ENCODE measurements at regions not wholly inside any gene's neighbourhood (a gene's known extent, or its start where the extent isn't known, plus 50 kb on each side); places are given as distances from the start of the nearest gene placed in this dataset.

DNA sequence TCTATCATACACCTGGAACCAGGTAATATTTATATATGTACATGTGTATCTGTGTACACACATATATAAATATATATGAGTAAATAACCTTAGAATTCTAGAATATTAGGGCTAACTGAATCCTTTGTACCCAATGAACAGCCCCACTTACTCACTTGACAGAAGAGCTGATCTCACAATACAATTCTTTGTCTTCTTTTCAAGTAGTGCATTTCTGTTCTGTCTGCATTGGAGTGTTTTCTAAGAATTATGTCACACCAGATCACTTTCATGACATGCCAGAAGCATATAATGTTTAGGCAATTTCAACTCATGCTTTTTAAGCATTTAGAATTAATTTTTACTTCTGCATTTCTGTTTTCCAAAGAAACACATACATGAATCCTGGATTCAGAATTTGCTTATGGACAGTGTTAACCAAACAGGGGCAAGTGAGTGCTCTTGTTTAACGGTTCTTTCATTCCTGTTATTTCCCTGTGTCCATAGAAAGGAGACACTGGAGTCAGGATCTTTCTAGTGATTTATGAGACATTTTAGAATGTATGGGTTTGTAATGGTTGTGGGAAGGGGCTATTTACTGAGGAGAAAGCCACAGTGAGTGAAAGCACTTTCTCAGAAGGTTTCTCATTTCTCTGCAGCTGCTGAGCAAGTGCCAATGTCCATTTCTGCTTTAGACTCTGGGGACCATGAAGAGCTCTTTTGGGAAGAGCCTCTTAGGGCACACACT lies 123.2 kb downstream of the RMI1 start:
- TF ChIP-seq, protein P1, sequence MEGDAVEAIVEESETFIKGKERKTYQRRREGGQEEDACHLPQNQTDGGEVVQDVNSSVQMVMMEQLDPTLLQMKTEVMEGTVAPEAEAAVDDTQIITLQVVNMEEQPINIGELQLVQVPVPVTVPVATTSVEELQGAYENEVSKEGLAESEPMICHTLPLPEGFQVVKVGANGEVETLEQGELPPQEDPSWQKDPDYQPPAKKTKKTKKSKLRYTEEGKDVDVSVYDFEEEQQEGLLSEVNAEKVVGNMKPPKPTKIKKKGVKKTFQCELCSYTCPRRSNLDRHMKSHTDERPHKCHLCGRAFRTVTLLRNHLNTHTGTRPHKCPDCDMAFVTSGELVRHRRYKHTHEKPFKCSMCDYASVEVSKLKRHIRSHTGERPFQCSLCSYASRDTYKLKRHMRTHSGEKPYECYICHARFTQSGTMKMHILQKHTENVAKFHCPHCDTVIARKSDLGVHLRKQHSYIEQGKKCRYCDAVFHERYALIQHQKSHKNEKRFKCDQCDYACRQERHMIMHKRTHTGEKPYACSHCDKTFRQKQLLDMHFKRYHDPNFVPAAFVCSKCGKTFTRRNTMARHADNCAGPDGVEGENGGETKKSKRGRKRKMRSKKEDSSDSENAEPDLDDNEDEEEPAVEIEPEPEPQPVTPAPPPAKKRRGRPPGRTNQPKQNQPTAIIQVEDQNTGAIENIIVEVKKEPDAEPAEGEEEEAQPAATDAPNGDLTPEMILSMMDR (IDR thresholded peaks at IDR 0.05; ENCODE audit: extremely low read depth, missing control alignments), result no peak
- DNase-seq (ENCODE audit: low spot score), result no peak

DNA sequence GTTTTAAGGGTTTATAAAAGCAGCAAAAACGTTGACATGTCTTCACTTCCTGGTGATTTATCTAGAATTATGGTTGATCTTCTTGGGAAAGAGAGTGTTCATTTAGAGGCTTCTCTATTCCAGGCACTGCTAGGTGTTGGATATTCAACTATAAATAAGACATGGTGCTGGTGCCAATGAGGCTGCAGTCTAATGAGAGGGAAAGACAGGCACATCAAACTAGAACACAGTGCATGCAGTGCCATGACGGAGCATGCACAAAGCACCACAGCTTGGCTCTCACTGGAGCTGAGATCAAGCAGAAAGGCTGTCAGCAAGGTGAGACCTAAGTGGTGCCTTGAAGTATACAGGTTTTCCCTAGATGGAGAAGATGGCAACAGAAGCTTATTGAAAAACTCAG lies 126.5 kb downstream of the RMI1 start:
- DNase-seq (ENCODE audit: low spot score), result no peak
- TF ChIP-seq, protein P1 (IDR thresholded peaks at IDR 0.05; ENCODE audit: extremely low read depth, missing control alignments), result no peak

DNA sequence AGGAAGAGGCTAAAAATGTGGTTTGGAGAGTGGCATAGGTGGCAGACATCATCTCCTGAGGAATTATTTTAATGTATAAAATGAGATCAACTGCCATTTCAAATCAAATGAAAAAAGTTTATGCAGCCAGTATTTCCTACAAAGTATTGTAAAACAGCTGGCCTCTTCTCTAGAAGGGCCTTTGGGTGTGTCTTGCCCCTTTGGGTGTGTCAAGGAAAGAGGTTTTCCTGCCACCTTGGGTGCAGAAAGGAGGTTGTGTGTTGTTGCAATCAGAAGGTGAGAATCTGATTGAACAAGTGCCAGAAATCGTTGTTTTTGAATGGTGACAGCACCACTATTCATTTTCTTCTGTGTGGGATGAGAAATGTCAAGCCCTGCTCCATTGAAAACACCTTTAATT lies 127.4 kb downstream of the RMI1 start:
- TF ChIP-seq, protein P1 (IDR thresholded peaks at IDR 0.05; ENCODE audit: extremely low read depth, missing control alignments), result no peak
- DNase-seq (ENCODE audit: low spot score), result no peak

DNA sequence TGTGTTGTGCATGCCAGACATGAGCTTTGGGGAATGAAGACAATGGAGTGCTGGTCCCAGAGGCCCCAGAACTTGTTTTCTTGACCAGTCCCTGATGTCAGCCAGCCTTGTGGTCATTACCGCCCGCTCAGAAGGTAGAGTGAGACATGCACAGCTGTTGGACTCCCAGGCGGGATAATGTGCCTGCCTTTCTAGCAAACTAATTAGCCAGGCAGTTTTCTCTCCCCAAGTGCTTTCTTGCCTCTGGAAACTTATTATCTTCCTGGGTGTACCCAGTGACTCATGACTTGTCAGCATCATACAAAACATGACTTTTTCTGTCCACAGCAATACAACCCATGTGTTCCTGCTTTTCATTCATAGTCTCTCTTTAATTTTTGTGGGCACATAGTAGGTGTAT lies 131.1 kb downstream of the RMI1 start:
- DNase-seq (ENCODE audit: low spot score), result no peak
- TF ChIP-seq, protein P1 (IDR thresholded peaks at IDR 0.05; ENCODE audit: extremely low read depth, missing control alignments), result no peak

DNA sequence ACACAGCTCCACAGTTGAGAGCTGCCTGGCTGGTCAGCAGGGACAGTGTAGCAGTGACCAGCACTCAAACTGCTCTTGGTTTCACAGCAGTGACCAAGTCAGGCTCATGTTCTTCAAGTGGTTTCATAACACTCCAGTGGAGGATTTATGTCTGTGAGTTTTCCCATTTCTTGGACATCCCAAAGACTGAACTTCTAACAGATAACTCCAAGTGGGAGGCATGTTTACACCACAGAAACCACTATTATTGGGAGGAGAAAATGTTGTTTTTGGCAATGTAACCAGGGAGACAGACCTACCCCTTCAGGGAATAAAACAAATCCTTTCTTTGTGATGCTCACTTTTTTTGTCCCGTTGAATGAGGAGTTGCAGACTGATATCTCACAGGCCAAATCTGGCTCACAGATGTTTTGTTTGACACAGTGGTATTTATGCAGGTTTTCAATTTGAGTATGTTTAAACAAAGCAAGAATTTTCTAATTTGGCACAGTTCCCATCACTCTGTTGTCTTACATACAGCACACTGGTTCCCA lies 141.5 kb downstream of the RMI1 start:
- TF ChIP-seq, protein P1 (IDR thresholded peaks at IDR 0.05; ENCODE audit: extremely low read depth, missing control alignments), result no peak
- DNase-seq (ENCODE audit: low spot score), result no peak

DNA sequence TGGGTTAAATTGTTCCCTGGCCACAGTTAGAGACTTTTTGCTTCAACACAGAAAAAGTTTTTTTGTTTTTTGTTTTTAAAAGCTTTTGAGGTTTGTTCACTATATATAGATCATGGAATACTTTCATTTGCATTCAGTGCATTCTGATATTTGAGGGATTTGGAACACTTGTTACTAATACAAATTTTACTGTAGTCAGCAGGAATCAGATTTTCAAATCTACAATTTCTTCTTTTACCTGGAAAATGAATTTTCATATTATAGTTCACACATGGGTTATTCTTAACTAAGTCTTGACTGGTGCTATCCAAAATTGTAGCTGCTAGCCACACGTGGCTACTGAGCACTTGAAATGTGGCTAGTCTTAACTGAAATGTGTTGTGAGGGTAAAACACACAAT lies 142.0 kb downstream of the RMI1 start:
- TF ChIP-seq, protein P1 (IDR thresholded peaks at IDR 0.05; ENCODE audit: extremely low read depth, missing control alignments), result no peak
- DNase-seq (ENCODE audit: low spot score), result no peak

DNA sequence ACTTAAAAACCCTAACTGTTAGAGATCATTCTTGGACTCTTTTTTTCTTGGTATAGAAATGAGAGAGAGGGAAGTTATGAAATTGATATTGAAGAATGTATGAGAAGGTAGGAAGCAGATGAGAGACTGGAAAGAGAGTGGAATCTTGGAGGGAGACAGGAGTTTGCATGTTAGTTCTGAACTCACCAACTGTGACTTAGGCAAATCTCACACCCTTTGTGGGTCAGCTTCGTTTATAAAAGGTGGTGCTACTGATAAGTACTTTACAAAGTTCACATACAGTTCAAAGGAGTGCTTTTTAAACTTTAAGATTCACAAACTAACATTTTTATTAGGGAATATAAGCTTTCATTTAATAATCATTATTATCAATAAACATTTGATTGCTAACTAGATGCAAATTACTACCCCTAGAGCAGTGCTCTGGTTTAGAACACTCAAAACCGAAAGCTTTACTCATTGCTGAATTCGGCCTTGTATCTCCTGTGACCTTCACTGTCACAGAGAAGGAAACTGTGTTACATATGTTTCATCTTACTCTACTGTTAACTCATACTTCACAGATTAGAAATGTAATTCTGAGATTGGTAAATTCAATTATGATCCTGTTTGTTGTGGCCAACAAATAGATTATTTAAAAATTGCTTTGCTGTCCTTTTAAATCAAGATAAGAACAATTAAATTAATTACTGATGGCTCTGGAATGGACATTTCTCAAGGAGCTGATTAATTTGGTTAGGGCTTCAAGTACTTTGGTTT lies 143.2 kb downstream of the RMI1 start:
- DNase-seq (ENCODE audit: low spot score), result peak; percentile 52
- TF ChIP-seq, protein P1 (IDR thresholded peaks at IDR 0.05; ENCODE audit: extremely low read depth, missing control alignments), result no peak
